GM23248 (cell line): ENCODE measurements at regions not wholly inside any gene's neighbourhood (a gene's known extent, or its start where the extent isn't known, plus 50 kb on each side); places are given as distances from the start of the nearest gene placed in this dataset.

ENCODE experiments used
- EZH2 ChIP-seq: fragments of 200-600 bp; sonication (generic); IDR thresholded peaks from 2 replicates; pipeline ENCODE4 v1.6.1; 2018; ENCODE audit warnings: antibody characterized with exemption, mild to moderate bottlenecking; ENCODE audit not compliant: insufficient read depth, poor library complexity, severe bottlenecking
- EZH2phosphoT487 ChIP-seq: fragments of 200-600 bp; sonication (generic); IDR thresholded peaks from 2 replicates; pipeline ENCODE4 v1.6.1; 2018; ENCODE audit warnings: antibody characterized with exemption, moderate library complexity, mild to moderate bottlenecking, low read depth; ENCODE audit not compliant: insufficient read depth

DNA sequence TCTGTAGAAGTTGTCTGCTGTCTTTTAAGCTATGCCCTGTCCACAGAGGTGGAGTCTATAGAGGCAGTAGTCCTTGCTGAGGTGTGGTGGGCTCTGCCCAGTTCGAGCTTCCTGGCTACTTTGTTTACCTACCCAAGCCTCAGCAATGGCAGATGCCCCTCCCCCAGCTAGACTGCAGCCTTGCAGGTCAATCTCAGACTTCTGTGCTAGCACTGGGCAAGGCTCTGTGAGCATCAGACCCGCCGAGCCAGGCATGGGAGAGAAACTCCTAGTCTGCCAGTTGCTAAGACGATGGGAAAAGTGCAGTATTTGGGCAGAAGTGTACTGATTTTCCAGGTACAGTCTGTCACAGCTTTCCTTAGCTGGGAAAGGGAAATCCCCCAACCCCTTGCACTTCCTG, 694.1 kb upstream of the CDH6 start:
- TF ChIP-seq EZH2 (no peak), EZH2phosphoT487 (no peak)
